GM18505 (cell line): ENCODE measurements at regions not wholly inside any gene's neighbourhood (a gene's known extent, or its start where the extent isn't known, plus 50 kb on each side); places are given as distances from the start of the nearest gene placed in this dataset.
"Not testable (repeated sequence)": the region's sequence is repeated elsewhere in the genome, so short reads cannot be mapped to it uniquely, and the experiment has no call there.

Experiments used
- ATAC-seq: cut with Tn5 transposase; IDR thresholded peaks from one replicate; pipeline ENCODE4 v1.9.1; 2021; ENCODE audit not compliant: unreplicated experiment
- POLR2A ChIP-seq: IDR thresholded peaks from 4 replicates; pipeline ENCODE4 v1.6.1; 2011; ENCODE audit warnings: borderline replicate concordance; ENCODE audit not compliant: insufficient read depth, insufficient read length; ENCODE audit errors: extremely low read depth

GRCh38 chr6:11938285-11938890, 73.7 kb upstream of the HIVEP1 start:
- ATAC-seq = no peak
- no peak for TF ChIP-seq POLR2A

- TF ChIP-seq POLR2A = no peak
- no peak for ATAC-seq
These were observed 77.5 kb upstream of the HIVEP1 start for GRCh38 chr6:11934638-11935037.

- not testable (repeated sequence) for ATAC-seq
These were observed 79.2 kb upstream of the HIVEP1 start for GRCh38 chr6:11932892-11933291.

- TF ChIP-seq POLR2A = no peak
- no peak for ATAC-seq
These were observed 80.6 kb upstream of the HIVEP1 start for GRCh38 chr6:11931296-11932035.

GRCh38 chr6:11930834-11931233, 81.3 kb upstream of the HIVEP1 start:
- not testable (repeated sequence) for ATAC-seq

- no peak for TF ChIP-seq POLR2A
- ATAC-seq = no peak
These were observed 81.9 kb upstream of the HIVEP1 start for GRCh38 chr6:11930240-11930639.

- ATAC-seq = no peak
- TF ChIP-seq POLR2A = no peak
These were observed 82.8 kb upstream of the HIVEP1 start for GRCh38 chr6:11929241-11929835.

- no peak for ATAC-seq
These were observed 85.3 kb upstream of the HIVEP1 start for GRCh38 chr6:11926594-11927407.

GRCh38 chr6:11925805-11926204, 86.3 kb upstream of the HIVEP1 start:
- no peak for TF ChIP-seq POLR2A
- no peak for ATAC-seq

More at GRCh38 chr6:11926594-11927407, 85.3 kb upstream of the HIVEP1 start:
- no peak for TF ChIP-seq POLR2A

- TF ChIP-seq POLR2A = no peak
- ATAC-seq = no peak
These were observed 88.5 kb upstream of the HIVEP1 start for GRCh38 chr6:11923621-11924020.

- no peak for ATAC-seq
These were observed 89.2 kb upstream of the HIVEP1 start for GRCh38 chr6:11922901-11923300.

GRCh38 chr6:11921751-11922150, 90.4 kb upstream of the HIVEP1 start:
- TF ChIP-seq POLR2A = no peak
- no peak for ATAC-seq

More at GRCh38 chr6:11922901-11923300, 89.2 kb upstream of the HIVEP1 start:
- TF ChIP-seq POLR2A = no peak

- ATAC-seq = no peak
- TF ChIP-seq POLR2A = no peak
These were observed 91.1 kb upstream of the HIVEP1 start for GRCh38 chr6:11921017-11921438.
